Posterior cingulate gyrus (tissue), 11 donors: ENCODE measurements at regions not wholly inside any gene's neighbourhood (a gene's known extent, or its start where the extent isn't known, plus 50 kb on each side); places are given as distances from the start of the nearest gene placed in this dataset.

ENCODE experiments used
- DNase-seq, 10 donors: peaks; one replicate each; pipeline versions ENCODE4 v3.0.0 to v3.0.0-alpha.2; 2020 to 2021; ENCODE audit warnings: mixed read lengths in 3 of 10
- intact Hi-C: fragments of 100-400 bp; cut with DNase I; formaldehyde crosslinking; loops from one replicate; pipeline ENCODE4 v1.15.1; 2023

DNA sequence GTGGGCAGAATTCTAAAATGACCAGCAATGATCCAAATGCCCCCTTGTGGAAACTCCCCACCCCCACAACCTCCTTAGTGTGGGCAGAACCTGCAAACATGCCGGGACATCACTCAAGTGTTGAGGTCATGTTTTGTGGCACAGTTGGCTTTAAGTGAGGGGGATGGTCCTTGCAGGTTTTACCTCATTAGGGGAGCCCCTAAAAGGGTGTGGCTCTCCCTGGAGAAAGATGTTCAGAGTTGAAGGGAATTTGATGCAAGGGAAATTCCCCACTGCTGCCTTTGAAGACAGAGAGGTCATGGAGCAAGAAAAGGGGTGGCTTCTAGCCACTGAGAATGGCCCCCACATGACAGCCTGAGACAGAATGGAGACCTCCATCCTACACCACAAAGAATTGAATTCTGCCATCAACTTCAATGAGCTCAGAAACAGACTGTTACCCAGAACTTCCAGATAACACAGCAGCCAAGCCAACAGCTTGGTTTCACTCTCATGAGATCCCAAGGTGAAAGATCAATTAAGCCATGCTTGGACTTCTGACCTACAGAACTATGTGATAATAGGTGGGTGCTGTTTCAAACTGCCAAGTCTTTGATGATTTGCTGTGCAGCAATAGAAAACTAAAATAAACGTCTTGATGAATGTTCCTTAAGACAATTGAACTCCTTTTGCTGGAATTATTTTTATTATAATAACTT is 103.4 kb downstream of the MED10 start:
- intact Hi-C loops, result no loop called here
- no peak for DNase-seq

DNA sequence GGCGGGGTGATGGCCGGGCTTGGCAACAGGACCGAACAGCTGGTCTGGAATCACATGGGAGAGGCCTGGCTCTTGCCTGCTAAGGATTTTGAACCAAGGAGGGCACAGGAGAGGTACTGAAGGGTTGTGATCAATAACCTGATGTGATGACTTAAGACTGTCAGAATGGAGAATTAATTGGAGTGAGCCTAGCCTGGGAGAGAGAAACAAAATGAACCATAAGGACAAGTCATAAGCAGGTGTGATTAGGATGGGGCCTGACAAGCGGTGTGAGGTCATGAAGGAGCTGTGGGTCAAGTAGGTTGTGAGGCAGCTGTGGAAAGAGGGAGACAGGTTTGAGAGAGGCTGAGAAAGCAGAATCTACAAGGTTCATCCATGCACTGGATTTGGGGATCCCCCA is 104.6 kb downstream of the MED10 start:
- intact Hi-C loops, result no loop called here
- no peak for DNase-seq

DNA sequence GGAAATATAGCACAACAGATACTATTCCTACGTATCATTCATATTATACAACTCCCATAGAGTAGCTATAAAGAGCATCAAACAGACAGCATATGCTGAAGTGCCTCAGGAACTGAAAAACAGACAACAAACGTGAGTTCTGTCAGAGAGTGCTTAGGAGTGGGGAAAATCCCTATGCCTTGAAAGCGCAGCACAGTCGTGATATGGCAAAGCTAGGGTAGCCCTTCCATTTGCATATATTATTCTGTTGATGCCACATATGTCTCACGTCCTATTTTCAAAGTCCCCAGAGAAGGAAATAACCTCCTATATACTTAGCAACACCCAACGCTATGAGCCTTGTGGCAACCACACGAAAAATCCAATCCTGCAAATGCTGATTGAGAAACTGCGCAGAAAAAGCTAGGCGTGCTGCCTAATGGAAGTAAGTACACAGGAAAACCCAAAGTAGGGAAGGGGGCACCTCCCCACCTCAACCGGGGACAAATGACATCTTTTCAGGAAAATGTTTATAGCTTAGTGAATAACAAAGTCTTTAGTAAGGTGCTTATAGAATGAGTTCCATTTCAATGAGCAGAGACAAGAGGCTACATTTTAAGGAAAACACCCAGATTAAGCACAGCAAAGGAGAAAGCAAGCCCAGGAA is 105.1 kb downstream of the MED10 start:
- DNase-seq, result no peak
- intact Hi-C loops, result no loop called here

DNA sequence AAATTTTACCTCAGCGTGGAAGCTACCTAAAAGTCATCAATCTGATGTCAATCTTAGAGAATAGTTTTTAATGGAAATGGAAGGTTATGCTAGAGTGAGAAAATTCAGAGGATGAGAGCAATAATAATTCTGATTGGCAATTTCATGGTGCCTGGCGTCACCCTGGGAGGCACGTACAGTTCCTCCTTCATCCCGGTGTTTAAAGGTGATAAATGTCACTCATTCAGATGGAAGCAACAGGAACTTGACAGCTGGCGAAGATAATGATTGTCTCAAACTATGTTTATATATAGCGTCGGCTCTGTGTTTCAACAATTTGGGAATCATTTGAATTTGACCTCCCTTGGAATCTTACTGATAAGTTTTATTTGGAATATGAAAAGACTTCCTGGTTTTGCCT is 108.4 kb downstream of the MED10 start:
- DNase-seq, result no peak
- intact Hi-C loops, result no loop called here

DNA sequence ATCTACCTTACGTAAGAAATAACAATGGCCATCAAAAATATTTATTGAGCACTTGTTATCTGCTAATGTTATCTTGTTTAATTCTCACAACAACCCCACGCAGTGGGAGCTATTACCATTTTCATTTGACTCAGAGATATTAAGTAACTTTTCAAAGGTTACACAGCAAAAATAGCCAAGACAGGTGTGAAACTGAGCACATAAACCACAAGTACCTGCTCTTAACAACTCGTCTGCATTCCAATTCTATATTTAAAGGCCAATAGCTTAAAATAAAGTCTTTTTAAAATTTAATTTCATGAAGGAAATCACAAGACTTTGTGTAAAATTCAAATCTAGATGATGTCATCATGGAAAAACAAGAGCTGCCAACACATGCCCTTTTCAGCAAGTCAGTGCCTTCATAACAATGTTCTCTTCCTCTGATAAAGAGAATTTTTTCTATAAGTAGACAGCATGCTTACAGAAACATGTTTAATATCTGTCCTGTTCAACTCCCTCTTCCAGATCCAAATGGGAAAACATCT is 111.6 kb downstream of the MED10 start:
- DNase-seq, result no peak
- intact Hi-C loops, result no loop called here

DNA sequence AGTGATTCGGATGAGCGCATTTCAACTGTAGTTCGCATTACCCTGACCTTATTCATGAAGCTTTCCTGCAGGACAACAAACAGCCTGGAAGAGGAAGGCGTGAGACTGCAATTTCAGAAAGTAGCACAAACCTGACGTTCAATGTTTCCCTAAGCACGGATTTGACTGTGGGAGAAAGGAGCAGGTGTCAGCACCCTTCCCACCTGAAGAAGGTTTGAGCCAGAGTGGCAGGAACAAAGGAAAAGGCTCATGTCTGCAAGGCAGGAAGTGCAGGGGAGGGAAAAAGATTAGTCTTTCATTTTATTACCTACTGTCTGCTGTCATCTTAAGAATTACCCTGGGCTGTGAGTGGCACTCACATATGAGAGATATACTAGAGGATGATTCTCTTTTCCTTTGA is 114.0 kb downstream of the MED10 start:
- DNase-seq, result no peak
- intact Hi-C loops, result no loop called here

DNA sequence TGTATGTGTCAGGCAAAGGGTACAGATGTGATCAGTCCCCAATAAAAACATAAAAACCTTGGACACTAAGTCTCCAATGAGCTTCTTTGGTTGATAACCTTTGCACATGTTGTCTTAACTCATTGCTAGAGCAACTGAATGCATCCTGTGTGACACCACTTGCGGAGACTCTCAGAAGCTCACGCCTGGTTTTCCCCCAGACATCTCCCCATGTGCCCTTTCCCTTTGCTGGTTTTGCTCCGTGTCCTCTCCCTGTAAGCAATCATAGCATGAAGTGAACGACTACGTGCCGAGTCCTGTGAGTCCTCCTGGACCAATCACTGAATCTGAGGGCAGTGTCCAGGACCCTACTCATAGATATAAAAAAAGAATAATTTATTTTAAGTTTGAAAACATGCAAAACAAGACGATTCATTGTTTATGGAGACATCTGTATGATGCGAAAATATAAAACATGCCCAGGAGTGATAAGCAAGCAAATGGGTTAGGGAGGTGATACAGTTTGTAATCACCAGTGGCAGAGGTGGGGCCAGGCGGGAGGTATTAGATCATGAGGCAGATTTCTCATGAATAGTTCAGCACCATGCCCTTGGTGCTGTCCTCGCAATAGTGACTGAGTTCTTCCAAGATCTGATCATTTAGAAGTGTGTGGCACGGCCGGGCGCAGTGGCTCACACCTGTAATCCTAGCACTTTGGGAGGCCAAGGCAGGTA is 115.5 kb downstream of the MED10 start:
- DNase-seq, result no peak
- intact Hi-C loops, result no loop called here

DNA sequence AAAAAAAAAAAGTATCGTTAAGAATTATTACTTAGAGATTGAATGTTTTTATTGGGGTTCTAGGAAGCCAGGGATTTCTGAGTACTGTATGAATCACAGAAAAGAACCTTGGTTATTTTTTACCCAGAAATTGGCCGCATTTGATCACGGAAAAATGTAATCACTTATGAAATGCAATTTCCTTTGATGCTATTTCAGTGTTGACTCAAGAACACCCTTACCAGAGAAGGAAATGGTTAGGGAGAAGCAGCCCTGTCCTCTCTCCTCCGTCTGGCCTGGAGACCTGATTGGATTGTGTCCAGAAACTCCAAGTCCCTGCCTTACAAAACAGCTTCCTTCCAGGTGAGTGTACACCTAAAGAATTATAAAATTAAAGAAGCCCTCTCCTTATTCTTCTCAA is 116.7 kb downstream of the MED10 start:
- intact Hi-C loops, result no loop called here
- DNase-seq, result no peak

DNA sequence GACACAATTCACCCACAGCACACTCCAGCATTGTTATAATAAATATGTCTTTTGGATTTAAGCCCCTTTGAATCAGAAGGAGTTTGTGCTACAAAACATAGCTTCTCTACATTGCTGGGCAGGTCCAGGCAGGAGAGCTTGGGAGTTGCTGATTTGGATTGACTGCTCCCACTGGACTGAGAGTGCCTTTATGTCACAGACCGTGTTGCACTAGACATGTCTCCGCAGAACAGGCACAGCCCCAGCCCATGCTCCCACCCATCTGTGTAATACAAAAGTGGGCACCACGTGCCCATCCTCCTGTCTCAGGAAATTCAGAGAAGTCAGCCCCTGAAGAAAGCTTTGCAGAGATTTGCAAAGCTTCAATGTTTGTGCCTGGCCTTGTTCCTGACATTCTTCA is 117.1 kb downstream of the MED10 start:
- DNase-seq, result no peak
- intact Hi-C loops, result no loop called here

DNA sequence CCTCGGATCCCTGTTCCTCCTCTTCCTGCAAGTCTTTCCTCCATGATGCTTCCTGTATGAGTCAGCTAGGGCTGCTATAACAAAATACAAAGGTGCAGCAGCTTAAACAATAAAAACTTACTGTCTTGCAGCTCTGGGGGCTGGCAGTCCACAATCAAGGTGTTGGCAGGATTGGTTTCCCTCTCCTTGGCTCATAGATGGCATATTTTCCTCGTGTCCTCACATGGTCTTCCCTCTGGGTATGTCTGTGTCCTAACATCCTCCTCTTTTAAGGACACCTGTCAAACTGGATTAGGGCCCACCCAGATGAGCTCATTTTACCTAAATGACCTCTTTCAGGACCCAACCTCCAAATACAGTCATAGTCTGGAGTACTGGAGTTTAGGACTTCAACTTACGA is 117.5 kb downstream of the MED10 start:
- no peak for DNase-seq
- intact Hi-C loops, result no loop called here

DNA sequence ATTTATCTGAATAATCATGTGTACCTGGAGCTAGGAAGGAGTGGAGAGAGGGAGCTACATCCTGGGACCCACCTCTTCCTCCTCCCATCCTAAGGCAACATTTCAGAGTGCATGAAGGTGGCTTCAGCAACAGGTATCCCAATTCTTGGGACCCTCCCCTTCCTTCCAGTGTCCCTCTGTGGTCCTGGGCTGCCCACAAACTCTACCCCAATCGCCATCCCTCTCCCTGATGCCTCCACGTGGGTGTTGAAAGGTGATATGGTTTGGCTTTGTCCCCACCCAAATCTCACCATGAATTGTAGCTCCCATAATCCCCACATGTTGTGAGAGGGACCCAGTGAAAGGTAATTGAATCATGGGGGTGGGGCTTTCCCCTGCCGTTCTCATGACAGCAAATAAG is 121.4 kb downstream of the MED10 start:
- intact Hi-C loops, result no loop called here
- no peak for DNase-seq

DNA sequence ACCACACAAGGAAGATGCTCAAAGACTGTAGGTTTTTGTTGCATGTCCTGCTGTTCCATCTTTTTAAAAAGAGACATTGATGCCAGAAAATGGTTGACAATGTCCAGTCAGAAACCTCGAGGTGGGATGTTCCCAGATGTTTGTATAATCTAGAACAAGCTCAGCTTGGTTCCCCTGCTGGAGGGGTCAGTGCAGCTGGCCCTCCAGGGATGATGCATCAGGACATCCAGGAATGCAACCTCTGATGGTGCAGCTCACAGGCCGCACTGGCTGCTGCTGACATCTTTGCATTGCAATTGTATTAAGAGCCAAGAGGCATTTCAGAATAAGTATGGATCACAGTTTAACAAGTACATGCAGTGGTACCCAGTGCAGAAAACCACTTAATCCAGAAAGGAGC is 122.4 kb downstream of the MED10 start:
- DNase-seq, result no peak
- intact Hi-C loops, result no loop called here

DNA sequence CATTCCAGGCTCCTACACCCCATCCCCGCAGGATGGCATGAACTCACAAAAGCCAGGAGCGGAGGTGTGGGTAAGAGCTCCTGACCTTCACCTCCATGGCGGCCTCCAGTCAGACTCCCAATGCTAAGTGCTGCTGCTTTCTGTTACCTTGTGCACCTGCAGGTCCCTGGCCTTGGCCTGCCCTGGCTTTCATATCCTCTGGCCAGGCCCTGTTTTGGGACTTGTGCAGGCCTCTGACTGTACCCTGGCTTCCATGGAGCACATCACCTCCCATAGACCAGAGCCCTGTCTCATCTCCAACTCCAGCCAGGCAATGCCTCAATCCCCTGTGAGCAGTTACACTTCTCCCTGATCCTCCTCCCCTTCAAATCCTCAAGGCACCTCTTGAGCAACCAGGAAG is 124.5 kb downstream of the MED10 start:
- intact Hi-C loops, result no loop called here

DNA sequence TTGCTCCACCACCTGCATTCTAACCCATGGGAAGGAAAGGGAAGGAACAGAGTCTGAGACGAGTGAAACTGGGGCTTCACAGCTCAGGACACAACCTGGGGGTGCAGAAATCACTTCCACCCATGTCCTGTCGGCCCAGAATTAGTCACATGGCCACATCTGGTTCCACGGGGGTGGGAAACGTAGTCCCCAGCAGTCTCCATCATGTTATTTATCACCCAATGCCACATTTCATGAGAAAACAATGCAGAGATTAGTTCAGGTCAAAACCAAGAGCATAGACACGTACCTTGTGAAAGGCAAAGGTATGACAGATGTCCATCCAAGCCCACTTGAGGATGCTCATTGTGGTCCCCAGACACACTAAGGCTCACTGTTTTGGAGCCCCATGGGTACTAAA is 125.1 kb downstream of the MED10 start:
- no peak for DNase-seq
- intact Hi-C loops, result no loop called here

More for the DNA sequence above, 124.5 kb downstream of the MED10 start:
- no peak for DNase-seq

DNA sequence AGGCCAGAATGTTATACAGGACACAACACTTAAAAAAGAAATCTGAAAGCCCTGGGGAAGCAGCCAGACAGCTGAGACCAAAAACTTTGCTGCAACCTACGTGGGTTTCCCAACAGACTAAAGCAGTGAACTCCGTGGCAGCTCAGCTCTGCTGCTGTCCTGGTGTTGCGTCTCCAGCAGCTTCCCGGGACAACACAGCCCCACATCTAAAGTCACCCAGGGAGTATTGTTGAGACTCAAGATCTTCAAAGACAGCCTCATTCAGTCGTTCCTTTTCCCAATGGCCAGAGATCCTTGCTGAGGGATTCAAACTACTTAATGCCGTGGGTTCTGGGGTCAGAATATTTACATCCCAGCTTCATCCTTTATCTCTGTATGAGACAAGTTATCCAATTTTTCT is 125.8 kb downstream of the MED10 start:
- DNase-seq, result no peak
- intact Hi-C loops, result no loop called here

DNA sequence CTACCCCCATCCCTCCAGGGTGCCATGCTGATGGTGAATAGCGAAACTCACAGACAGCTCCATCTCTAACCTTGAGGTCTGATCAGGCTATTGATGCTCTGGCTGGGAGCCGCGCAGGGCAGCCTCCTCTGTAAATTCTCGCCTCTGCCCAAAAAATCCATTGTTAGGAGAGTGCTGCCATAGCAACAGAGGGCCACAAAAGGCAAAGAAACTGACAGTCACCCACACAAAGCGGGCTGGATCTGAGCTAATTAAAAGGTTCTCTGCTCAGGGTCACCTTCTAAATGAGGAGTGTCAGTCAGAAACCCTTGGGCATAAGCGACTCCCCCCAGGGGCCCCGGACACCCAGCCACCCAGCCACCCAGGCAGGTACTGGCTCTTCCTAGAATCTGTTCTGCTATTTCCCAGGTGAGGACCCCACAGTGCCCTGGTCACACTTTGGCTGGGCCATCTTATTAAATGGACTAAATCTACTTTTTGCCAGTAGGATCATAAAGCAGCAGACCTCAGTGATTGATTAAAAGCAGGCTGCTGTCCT is 126.7 kb downstream of the MED10 start:
- intact Hi-C loops, result no loop called here
- DNase-seq, result no peak

DNA sequence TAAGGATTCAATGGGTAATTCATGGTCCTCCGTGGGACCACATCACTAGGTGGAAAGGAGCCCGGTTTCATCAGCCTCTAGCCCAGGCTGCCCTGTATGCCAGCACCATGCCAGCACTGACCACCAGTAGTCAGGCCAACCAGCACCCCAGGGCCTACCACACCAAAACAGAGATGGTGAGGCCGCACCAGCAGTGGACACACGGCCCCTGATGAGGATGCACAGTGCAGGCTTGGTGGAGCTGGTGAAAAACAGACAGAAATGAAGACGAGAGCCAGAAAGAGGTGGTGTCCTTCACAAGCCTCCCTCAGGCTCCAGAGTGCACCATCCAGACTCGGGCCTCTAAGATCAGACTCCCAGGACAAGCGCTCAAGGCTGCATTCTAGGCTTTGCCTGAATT is 128.2 kb downstream of the MED10 start:
- intact Hi-C loops, result no loop called here
- DNase-seq, result no peak

DNA sequence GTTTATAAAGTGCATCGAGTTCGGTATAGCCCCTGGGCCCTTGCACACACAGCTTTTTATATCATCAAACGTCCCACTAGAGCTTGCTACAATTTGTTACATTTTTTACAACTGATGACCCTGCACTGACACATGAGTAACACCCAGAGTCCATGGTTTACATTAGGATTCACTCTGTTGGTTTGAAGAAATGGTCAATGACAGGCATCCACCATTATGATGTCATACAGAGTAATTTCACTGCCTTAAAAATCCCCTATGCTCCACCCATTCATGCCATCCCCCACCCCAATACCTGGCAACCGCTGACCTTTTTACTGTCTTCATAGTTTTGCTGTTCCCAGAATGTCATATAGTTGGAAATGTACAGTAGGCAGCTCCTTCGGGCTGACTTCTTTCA is 130.2 kb downstream of the MED10 start:
- DNase-seq, result no peak
- intact Hi-C loops, result no loop called here

DNA sequence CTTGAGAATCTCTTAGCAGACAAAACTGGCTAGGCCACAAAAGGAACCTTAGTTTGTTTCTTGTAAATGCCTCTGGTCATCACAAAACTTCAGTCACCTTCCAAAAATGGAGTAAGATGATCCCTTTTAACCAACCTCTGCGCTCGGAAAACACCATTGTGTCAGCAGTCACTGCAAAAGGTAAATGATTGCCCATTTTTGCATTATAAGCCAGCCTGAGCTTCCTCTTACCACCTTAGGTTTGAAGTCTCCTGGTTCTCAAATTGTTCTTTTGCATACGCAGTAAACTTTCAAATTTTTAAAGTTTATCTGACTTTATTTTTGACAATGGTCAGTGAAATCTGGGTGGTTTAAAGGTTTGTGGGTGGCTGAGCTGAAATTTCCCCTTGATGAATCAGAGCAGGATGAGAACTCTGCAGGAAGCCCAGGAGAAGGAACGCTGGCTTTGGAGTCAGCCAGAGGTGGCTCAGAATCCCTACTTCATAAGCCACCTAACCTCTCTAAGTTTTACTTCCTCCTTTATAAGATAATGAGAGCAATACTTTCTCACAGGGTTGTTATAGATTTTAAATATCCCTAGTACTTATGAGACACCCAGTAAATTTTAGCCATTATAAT is 131.4 kb downstream of the MED10 start:
- DNase-seq, result no peak
- intact Hi-C loops, result no loop called here

DNA sequence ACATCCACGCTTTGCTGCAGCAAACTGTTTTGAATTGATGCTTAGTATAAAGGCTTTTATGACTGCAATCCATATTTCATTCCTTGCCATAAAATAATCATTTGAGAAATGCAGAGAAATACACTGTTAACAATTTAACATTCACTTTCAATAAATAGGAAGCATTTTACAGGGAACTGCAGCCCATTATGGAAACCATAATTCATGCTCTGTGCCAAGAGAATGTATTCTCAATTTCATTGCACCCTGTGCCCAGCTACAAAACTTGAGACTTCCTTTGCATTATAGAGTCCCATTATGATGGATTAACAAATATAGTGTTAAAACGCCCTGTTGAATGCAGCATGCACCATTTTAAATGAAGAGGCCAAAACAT is 134.0 kb downstream of the MED10 start:
- DNase-seq, result no peak
- intact Hi-C loops, result no loop called here

DNA sequence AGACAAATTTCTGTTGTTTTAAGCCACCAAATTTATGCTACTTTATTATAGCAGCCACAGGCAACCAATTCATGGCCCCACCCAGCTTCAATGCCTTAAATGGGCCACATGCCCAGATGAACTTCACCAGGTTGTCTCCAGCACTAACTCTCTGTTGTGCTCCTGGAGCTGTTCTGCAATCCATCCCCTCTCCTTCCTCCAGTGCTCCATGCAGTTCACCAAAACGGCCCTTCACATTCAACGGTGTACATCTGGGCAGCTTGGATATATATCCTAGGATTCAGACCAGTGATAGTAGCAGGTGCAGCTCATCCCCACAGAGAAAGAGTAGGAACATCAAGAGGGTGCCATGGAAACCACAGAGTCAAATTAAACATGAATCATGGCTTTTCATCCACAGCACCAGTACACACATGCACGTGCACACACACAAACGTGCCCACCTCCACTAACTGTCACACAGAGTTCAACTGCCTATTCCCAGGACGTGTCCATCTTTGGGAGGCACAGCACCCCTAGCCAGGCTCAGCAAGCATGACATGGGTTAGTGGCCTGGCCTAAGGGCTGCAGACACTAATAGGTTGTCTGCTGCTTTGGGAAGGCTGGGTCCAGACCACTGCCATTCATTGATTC is 134.5 kb downstream of the MED10 start:
- intact Hi-C loops, result no loop called here
- no peak for DNase-seq
